Activated T-cell treated with anti-CD3 and anti-CD28 coated beads, Interleukin-2, amount 50 U/mL, for 72 hours (primary cell): ENCODE measurements at regions not wholly inside any gene's neighbourhood (a gene's known extent, or its start where the extent isn't known, plus 50 kb on each side); places are given as distances from the start of the nearest gene placed in this dataset.

Experiments
- ATAC-seq, 2 donors: fragments of 150-1000 bp; cut with Tn5 transposase; replicated peaks in 1 of 2; 2 replicates each; pipeline ENCODE4 v1.10.0; 2021; ENCODE audit warnings: moderate library complexity in 2 of 2, mild to moderate bottlenecking in 1 of 2
- DNase-seq, 2 donors: peaks; one replicate each; pipeline ENCODE4 v3.0.0; 2021 to 2022; ENCODE audit warnings: mixed read lengths in 1 of 2
- H3K27ac Mint-ChIP-seq: one replicate; pipeline ENCODE4 v1.8.0; 2022; ENCODE audit warnings: mild to moderate bottlenecking, moderate library complexity, mixed read lengths
- H3K27me3 Mint-ChIP-seq: one replicate; pipeline ENCODE4 v1.8.0; 2022; ENCODE audit warnings: low read depth, mixed read lengths
- H3K36me3 Mint-ChIP-seq, 2 donors: one replicate each; pipeline ENCODE4 v1.8.0; 2022; ENCODE audit warnings: mixed read lengths in 2 of 2, mild to moderate bottlenecking in 1 of 2; ENCODE audit not compliant: insufficient read depth in 2 of 2
- H3K4me1 Mint-ChIP-seq: one replicate; pipeline ENCODE4 v1.8.0; 2022; ENCODE audit warnings: low read depth, mixed read lengths
- H3K4me3 Mint-ChIP-seq, 2 donors: one replicate each; pipeline ENCODE4 v1.8.0; 2022; ENCODE audit warnings: mild to moderate bottlenecking in 2 of 2, mixed read lengths in 2 of 2, moderate library complexity in 2 of 2
- H3K9me3 Mint-ChIP-seq, 2 donors: one replicate each; pipeline ENCODE4 v1.8.0; 2022; ENCODE audit warnings: mixed read lengths in 2 of 2

- no peak overlapping the region for H3K27ac Mint-ChIP-seq
Observed at GRCh38 chr12:27186022-27186839, 57.9 kb upstream of the STK38L start.

GRCh38 chr12:27187697-27188096 is 56.4 kb upstream of the STK38L start:
- no peak for ATAC-seq
- no peaks in the 10 kb centered on the region for H3K36me3 Mint-ChIP-seq
- H3K27ac Mint-ChIP-seq = no peak overlapping the region
- no peak overlapping the region for H3K4me3 Mint-ChIP-seq
- no peak for DNase-seq
- H3K4me1 Mint-ChIP-seq = peaks cover 29% of the 10 kb centered on the region
- no peaks in the 10 kb centered on the region for H3K9me3 Mint-ChIP-seq
- H3K27me3 Mint-ChIP-seq = no peaks in the 10 kb centered on the region

More at GRCh38 chr12:27186022-27186839, 57.9 kb upstream of the STK38L start:
- Mint-ChIP-seq H3K9me3 (no peaks in the 10 kb centered on the region), H3K4me3 (peak overlapping the region in 1 of 2 donors; percentile 43), H3K27me3 (no peaks in the 10 kb centered on the region), H3K36me3 (no peaks in the 10 kb centered on the region), H3K4me1 (peaks cover 34% of the 10 kb centered on the region)
- no peak for DNase-seq
- peak; percentile 12 to 47 for ATAC-seq

GRCh38 chr12:27190761-27191160 is 53.3 kb upstream of the STK38L start:
- Mint-ChIP-seq H3K27ac (no peak overlapping the region), H3K4me3 (no peak overlapping the region), H3K4me1 (peaks cover 14% of the 10 kb centered on the region), H3K9me3 (no peaks in the 10 kb centered on the region), H3K36me3 (no peaks in the 10 kb centered on the region), H3K27me3 (no peaks in the 10 kb centered on the region)
- DNase-seq = no peak
- no peak for ATAC-seq

GRCh38 chr12:27191531-27191930 is 52.6 kb upstream of the STK38L start:
- ATAC-seq (no peak), DNase-seq (no peak)
- Mint-ChIP-seq H3K36me3 (no peaks in the 10 kb centered on the region), H3K4me3 (no peak overlapping the region), H3K27me3 (no peaks in the 10 kb centered on the region), H3K9me3 (no peaks in the 10 kb centered on the region), H3K4me1 (peaks cover 7% of the 10 kb centered on the region), H3K27ac (no peak overlapping the region)

GRCh38 chr12:27192118-27192802 is 51.8 kb upstream of the STK38L start:
- no peaks in the 10 kb centered on the region for H3K9me3 Mint-ChIP-seq
- H3K36me3 Mint-ChIP-seq = no peaks in the 10 kb centered on the region
- no peak overlapping the region for H3K4me3 Mint-ChIP-seq
- no peaks in the 10 kb centered on the region for H3K4me1 Mint-ChIP-seq
- H3K27me3 Mint-ChIP-seq = no peaks in the 10 kb centered on the region
- DNase-seq (no peak), ATAC-seq (no peak)
- H3K27ac Mint-ChIP-seq = no peak overlapping the region

GRCh38 chr12:27193106-27193505 is 51.0 kb upstream of the STK38L start:
- Mint-ChIP-seq H3K36me3 (no peaks in the 10 kb centered on the region), H3K27ac (no peak overlapping the region), H3K27me3 (no peaks in the 10 kb centered on the region), H3K9me3 (no peaks in the 10 kb centered on the region), H3K4me1 (no peaks in the 10 kb centered on the region), H3K4me3 (no peak overlapping the region)
- ATAC-seq (no peak), DNase-seq (no peak)

GRCh38 chr12:27193854-27194544 is 50.1 kb upstream of the STK38L start:
- no peaks in the 10 kb centered on the region for H3K36me3 Mint-ChIP-seq
- no peaks in the 10 kb centered on the region for H3K9me3 Mint-ChIP-seq
- H3K4me1 Mint-ChIP-seq = no peaks in the 10 kb centered on the region
- no peak overlapping the region for H3K4me3 Mint-ChIP-seq
- DNase-seq (no peak), ATAC-seq (no peak)
- H3K27ac Mint-ChIP-seq = no peak overlapping the region
- H3K27me3 Mint-ChIP-seq = no peaks in the 10 kb centered on the region
